GM18907 (cell line): ENCODE measurements at regions not wholly inside any gene's neighbourhood (a gene's known extent, or its start where the extent isn't known, plus 50 kb on each side); places are given as distances from the start of the nearest gene placed in this dataset.
A peak's percentile ranks its signal among the peaks of the same experiment; 100 is the strongest.

Source experiments
- ATAC-seq: cut with Tn5 transposase; IDR thresholded peaks from one replicate; pipeline ENCODE4 v1.9.1; 2021; ENCODE audit warnings: mild to moderate bottlenecking, moderate library complexity; ENCODE audit not compliant: unreplicated experiment

GRCh38 chr2:136407952-136408318 lies 290.0 kb upstream of the CXCR4 start:
- ATAC-seq: no peak

GRCh38 chr2:136407117-136407951 lies 289.4 kb upstream of the CXCR4 start:
- ATAC-seq: no peak

- no peak for ATAC-seq
Observed at GRCh38 chr2:136404925-136405324, 287.0 kb upstream of the CXCR4 start.

- no peak for ATAC-seq
Observed at GRCh38 chr2:136404176-136404575, 286.2 kb upstream of the CXCR4 start.

- no peak for ATAC-seq
Observed at GRCh38 chr2:136402281-136402680, 284.3 kb upstream of the CXCR4 start.

GRCh38 chr2:136399667-136400289 lies 281.8 kb upstream of the CXCR4 start:
- no peak for ATAC-seq

- ATAC-seq: no peak
Observed at GRCh38 chr2:136395582-136395981, 277.6 kb upstream of the CXCR4 start.

- peak; percentile 56 for ATAC-seq
Observed at GRCh38 chr2:136394136-136395060, 276.4 kb upstream of the CXCR4 start.

- ATAC-seq: no peak
Observed at GRCh38 chr2:136393514-136393913, 275.6 kb upstream of the CXCR4 start.

- ATAC-seq: no peak
Observed at GRCh38 chr2:136392897-136393505, 275.1 kb upstream of the CXCR4 start.

- peak; percentile 91 for ATAC-seq
Observed at GRCh38 chr2:136389809-136390208, 271.9 kb upstream of the CXCR4 start.

- ATAC-seq: no peak
Observed at GRCh38 chr2:136386046-136386445, 268.1 kb upstream of the CXCR4 start.

- peak; percentile 54 for ATAC-seq
Observed at GRCh38 chr2:136384531-136385303, 266.8 kb upstream of the CXCR4 start.

GRCh38 chr2:136383167-136383566 lies 265.2 kb upstream of the CXCR4 start:
- no peak for ATAC-seq

- ATAC-seq: peak; percentile 88
Observed at GRCh38 chr2:136381722-136382633, 264.0 kb upstream of the CXCR4 start.

- no peak for ATAC-seq
Observed at GRCh38 chr2:136381245-136381644, 263.3 kb upstream of the CXCR4 start.

GRCh38 chr2:136378712-136379595 lies 261.0 kb upstream of the CXCR4 start:
- ATAC-seq: no peak
